Type B pancreatic cell (in vitro differentiated cells): ENCODE measurements at regions not wholly inside any gene's neighbourhood (a gene's known extent, or its start where the extent isn't known, plus 50 kb on each side); places are given as distances from the start of the nearest gene placed in this dataset.

Experiments used
- DNase-seq: peaks from one replicate; pipeline ENCODE4 v3.0.0; 2021; ENCODE audit warnings: mixed read lengths; ENCODE audit not compliant: unreplicated experiment; ENCODE audit errors: extremely low spot score
- H3K27ac Mint-ChIP-seq: 2 replicates; pipeline ENCODE4 v1.8.0; 2021; ENCODE audit warnings: mild to moderate bottlenecking, mixed read lengths
- H3K27me3 Mint-ChIP-seq: 2 replicates; pipeline ENCODE4 v1.8.0; 2021; ENCODE audit warnings: mixed read lengths
- H3K36me3 Mint-ChIP-seq: 2 replicates; pipeline ENCODE4 v1.8.0; 2021; ENCODE audit warnings: mixed read lengths
- H3K4me1 Mint-ChIP-seq: one replicate; pipeline ENCODE4 v1.8.0; 2021; ENCODE audit warnings: mixed read lengths; ENCODE audit not compliant: unreplicated experiment
- H3K4me3 Mint-ChIP-seq: 2 replicates; pipeline ENCODE4 v1.8.0; 2021; ENCODE audit warnings: mild to moderate bottlenecking, mixed read lengths
- H3K9me3 Mint-ChIP-seq: 2 replicates; pipeline ENCODE4 v1.8.0; 2021; ENCODE audit warnings: mixed read lengths
- TF ChIP-seq, protein P1 (sequence below): fragments of 200-600 bp; sonication (generic); conservative IDR thresholded peaks from 2 replicates; pipeline ENCODE4 v1.5.0; 2021; ENCODE audit warnings: antibody characterized with exemption, mild to moderate bottlenecking

DNA sequence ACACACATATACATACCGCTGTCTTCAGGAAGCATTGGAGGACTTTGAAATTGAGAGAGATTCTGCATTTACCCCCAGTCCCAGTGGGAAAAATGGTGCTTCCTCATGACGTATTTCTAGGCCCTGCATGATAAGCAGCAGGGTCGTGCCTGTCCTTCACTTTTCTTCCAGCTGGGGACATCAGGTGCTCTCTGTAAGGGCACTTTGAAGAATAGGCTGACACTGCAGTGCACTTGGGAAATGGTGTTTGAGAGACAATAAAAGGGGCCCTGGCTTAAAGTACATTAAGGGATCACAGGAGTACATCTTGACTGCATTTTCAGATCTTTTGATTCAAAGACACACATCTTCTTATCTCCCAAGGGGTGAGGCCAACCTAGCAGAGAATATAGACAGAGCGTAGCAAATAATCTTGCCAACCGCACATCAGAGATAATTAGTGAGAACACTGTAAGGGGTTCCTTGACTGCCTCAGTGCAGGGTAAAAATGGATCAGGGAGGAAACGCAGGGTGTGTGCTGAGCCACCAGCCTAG lies 437.9 kb downstream of the CSNK1G3 start:
- TF ChIP-seq, protein P1, sequence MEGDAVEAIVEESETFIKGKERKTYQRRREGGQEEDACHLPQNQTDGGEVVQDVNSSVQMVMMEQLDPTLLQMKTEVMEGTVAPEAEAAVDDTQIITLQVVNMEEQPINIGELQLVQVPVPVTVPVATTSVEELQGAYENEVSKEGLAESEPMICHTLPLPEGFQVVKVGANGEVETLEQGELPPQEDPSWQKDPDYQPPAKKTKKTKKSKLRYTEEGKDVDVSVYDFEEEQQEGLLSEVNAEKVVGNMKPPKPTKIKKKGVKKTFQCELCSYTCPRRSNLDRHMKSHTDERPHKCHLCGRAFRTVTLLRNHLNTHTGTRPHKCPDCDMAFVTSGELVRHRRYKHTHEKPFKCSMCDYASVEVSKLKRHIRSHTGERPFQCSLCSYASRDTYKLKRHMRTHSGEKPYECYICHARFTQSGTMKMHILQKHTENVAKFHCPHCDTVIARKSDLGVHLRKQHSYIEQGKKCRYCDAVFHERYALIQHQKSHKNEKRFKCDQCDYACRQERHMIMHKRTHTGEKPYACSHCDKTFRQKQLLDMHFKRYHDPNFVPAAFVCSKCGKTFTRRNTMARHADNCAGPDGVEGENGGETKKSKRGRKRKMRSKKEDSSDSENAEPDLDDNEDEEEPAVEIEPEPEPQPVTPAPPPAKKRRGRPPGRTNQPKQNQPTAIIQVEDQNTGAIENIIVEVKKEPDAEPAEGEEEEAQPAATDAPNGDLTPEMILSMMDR = no peak
- no peak for DNase-seq
- peaks cover 5% of the 10 kb centered on the region for H3K9me3 Mint-ChIP-seq
- no peaks in the 10 kb centered on the region for H3K27me3 Mint-ChIP-seq
- no peak overlapping the region for H3K4me3 Mint-ChIP-seq
- no peak overlapping the region for H3K27ac Mint-ChIP-seq
- no peaks in the 10 kb centered on the region for H3K36me3 Mint-ChIP-seq
- H3K4me1 Mint-ChIP-seq = peaks cover 4% of the 10 kb centered on the region

DNA sequence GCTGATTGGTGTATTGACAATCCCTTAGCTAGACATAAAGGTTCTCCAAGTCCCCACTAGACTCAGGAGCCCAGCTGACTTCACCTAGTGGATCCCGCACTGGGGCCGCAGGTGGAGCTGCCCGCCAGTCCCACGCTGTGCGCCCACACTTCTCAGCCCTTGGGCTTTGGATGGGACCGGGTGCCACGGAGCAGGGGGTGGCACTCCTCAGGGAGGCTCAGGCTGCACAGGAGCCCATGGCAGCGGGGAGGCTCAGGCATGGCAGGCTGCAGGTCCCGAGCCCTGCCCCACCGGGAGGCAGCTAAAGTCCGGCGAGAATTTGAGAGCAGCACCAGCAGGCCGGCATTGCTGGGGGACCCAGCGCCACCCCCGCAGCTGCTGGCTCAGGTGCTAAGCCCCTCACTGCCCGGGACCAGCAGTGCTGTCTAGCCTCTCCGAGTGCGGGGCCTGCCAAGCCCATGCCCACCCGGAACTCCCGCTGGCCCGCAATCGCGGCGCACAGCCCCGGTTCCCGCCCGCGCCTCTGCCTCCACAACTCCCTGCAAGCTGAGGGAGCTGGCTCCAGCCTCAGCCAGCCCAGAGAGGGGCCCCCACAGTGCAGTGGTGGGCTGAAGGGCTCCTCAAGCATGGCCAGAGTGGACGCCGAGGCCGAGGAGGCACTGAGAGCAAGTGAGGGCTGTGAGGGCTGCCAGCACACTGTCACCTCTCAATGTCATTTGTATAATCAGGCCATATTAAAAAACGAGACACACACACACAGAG lies 437.2 kb downstream of the CSNK1G3 start:
- Mint-ChIP-seq H3K9me3 (peaks cover 5% of the 10 kb centered on the region), H3K4me1 (peaks cover 4% of the 10 kb centered on the region), H3K27ac (no peak overlapping the region), H3K27me3 (no peaks in the 10 kb centered on the region), H3K4me3 (no peak overlapping the region), H3K36me3 (no peaks in the 10 kb centered on the region)
- TF ChIP-seq, protein P1 = no peak
- no peak for DNase-seq

DNA sequence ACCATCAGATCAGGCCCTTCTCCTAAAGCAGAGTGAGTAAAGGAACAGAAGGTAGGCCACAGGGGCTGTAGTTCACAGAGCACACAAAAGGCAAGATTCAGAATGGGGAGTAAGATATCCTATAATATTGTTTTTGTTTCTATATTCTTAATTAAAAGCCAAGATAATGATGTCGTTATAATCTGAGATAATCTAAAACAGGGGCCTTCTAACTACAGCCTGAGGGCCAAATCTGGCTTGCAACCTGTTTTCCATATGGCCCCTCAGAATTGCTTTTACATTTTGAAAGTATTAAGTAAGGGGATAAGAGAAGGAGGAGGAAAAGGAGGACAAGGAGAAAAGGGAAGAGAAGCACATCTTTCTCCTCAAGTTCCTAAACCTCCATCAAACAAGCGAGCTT lies 435.8 kb downstream of the CSNK1G3 start:
- Mint-ChIP-seq H3K27me3 (no peaks in the 10 kb centered on the region), H3K9me3 (peaks cover 5% of the 10 kb centered on the region), H3K36me3 (no peaks in the 10 kb centered on the region), H3K4me1 (peaks cover 4% of the 10 kb centered on the region), H3K4me3 (no peak overlapping the region), H3K27ac (no peak overlapping the region)
- no peak for DNase-seq
- TF ChIP-seq, protein P1 = no peak

DNA sequence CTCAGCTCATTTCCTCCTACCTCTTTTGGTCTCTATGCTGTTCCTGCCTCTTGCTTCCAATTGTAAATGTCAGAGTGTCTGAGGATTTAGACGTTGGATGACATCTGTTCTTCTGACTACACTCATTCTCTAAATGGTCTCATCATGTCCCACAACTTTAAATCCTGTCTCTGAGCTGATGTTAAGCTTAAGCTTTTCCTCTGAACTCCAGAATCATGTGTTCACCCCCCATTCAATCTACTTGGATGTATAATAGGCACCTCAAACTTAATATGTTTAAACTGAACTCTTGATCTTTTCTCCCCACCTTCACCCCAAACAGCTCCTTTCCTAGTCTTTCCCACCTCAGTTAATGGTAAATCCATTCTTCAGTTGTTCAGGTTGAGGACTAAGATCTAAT lies 433.6 kb downstream of the CSNK1G3 start:
- no peaks in the 10 kb centered on the region for H3K27me3 Mint-ChIP-seq
- H3K36me3 Mint-ChIP-seq = no peaks in the 10 kb centered on the region
- peaks cover 4% of the 10 kb centered on the region for H3K4me1 Mint-ChIP-seq
- H3K4me3 Mint-ChIP-seq = no peak overlapping the region
- DNase-seq = no peak
- H3K9me3 Mint-ChIP-seq = peaks cover 5% of the 10 kb centered on the region
- no peak overlapping the region for H3K27ac Mint-ChIP-seq
- TF ChIP-seq, protein P1 = no peak

DNA sequence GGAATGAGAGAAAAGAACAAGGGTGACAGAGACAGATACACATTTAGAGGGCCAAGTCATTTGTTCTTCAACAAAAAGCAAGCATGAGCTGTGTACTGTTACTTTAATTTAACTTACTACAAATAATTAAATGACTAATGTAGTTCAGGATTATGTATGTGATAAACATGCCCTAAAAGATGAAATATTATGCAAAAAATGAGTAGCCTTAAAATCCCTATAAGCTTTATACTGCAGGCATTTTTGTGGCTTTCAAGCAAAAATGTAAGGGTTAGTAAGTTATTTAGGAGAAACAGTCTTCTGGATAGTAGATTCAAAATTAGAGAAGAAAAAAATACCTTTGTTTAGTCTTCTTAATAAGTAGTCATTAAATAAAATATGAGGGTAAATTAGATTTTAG lies 431.2 kb downstream of the CSNK1G3 start:
- no peak overlapping the region for H3K4me3 Mint-ChIP-seq

More for the DNA sequence above, 431.2 kb downstream of the CSNK1G3 start:
- Mint-ChIP-seq H3K27me3 (no peaks in the 10 kb centered on the region), H3K4me1 (no peaks in the 10 kb centered on the region), H3K36me3 (no peaks in the 10 kb centered on the region), H3K9me3 (peaks cover 8% of the 10 kb centered on the region), H3K27ac (no peak overlapping the region)
- DNase-seq = no peak
- TF ChIP-seq, protein P1 = no peak
